ENCODE measurements at regions not wholly inside any gene's neighbourhood (a gene's known extent, or its start where the extent isn't known, plus 50 kb on each side); places are given as distances from the start of the nearest gene placed in this dataset.

DNA sequence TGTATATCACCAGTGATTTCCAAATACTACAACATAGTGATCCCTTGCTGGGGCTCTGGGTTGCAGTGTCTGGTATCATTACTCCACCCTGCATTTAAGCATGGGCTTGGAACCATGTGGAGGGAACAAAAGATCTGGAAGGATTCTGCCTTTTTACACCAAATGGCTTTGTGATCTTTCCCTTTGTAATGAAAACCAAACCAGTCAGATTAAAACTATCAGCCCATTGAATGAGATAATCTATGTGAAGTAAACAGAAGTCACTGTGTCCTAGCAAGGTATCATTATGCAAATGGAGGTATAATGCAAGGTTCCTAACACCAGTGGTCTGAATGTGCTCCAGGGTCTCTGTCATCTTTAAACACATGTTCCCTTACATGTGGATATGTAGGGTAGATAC, 474.7 kb upstream of the TNP1 start:
- no peaks in the 10 kb centered on the region for H3K9me3 ChIP-seq
- intact Hi-C loops (cut with DNase I), result no loop called here
- no peak overlapping the region for H3K4me3 ChIP-seq
- H3K36me3 ChIP-seq (ENCODE audit: insufficient read depth in 1 of 2, low read depth in 1 of 2), result no peaks in the 10 kb centered on the region
- H3K27ac ChIP-seq, result no peak overlapping the region
- TF ChIP-seq, protein P1, sequence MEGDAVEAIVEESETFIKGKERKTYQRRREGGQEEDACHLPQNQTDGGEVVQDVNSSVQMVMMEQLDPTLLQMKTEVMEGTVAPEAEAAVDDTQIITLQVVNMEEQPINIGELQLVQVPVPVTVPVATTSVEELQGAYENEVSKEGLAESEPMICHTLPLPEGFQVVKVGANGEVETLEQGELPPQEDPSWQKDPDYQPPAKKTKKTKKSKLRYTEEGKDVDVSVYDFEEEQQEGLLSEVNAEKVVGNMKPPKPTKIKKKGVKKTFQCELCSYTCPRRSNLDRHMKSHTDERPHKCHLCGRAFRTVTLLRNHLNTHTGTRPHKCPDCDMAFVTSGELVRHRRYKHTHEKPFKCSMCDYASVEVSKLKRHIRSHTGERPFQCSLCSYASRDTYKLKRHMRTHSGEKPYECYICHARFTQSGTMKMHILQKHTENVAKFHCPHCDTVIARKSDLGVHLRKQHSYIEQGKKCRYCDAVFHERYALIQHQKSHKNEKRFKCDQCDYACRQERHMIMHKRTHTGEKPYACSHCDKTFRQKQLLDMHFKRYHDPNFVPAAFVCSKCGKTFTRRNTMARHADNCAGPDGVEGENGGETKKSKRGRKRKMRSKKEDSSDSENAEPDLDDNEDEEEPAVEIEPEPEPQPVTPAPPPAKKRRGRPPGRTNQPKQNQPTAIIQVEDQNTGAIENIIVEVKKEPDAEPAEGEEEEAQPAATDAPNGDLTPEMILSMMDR (IDR thresholded peaks at IDR 0.05), result no peak
- H3K4me1 ChIP-seq, result peaks cover 17% of the 10 kb centered on the region
- DNase-seq, result no peak
- ATAC-seq, result no peak
- H3K27me3 ChIP-seq (ENCODE audit: insufficient read depth in 3 of 3, low read length in 2 of 3), result no peaks in the 10 kb centered on the region

DNA sequence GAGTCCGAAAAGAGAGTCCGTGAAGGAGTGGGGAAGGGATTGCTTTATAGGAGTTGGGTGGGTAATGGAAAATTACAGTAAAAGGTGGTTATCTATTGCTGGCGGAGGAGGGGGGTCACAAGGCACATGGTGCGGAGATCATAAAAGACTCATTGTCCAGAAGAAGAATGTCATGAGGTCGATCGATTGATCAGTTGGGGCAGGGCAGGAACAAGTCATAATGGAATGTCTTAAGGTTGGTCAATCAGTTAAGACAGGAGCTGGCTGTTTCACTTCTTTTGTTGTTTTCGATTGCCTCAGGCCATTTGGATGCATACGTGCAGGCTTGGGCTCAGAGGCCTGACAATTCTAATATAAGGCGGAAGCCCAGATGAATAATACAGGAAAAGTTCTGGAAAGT, 473.0 kb upstream of the TNP1 start:
- peaks cover 13% of the 10 kb centered on the region for H3K4me1 ChIP-seq

DNA sequence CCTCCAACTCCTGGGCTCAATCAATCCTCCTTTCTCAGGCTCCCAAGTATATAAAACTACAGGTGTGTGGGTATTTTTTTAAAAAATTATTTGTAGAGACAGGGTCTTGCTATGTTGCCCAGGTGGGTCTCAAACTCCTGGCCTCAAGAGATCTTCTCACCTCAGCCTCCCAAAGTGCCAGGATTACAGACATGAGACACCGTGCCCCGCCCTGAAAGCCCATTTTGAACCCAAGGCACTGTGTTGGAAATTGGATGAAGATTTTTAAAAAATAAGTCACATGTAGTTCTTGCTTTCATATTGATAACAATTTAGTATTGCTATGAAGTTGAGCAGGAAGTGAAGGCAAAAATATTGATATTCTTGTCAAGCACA, 472.5 kb upstream of the TNP1 start:
- H3K9me3 ChIP-seq, result no peaks in the 10 kb centered on the region
- 98% methylated on average over 2 of the region's 2 CpGs for WGBS, 3 donors
- no peak overlapping the region for H3K27ac ChIP-seq
- H3K36me3 ChIP-seq (ENCODE audit: insufficient read depth in 1 of 2, low read depth in 1 of 2), result no peaks in the 10 kb centered on the region
- no peak for ATAC-seq
- no peak for DNase-seq
- no peak overlapping the region for H3K4me3 ChIP-seq
- no peaks in the 10 kb centered on the region for H3K27me3 ChIP-seq (ENCODE audit: insufficient read depth in 3 of 3, low read length in 2 of 3)
- H3K4me1 ChIP-seq, result peaks cover 11% of the 10 kb centered on the region
- TF ChIP-seq, protein P1 (IDR thresholded peaks at IDR 0.05), result no peak
- intact Hi-C loops (cut with DNase I), result no loop called here

More for the DNA sequence above, 473.0 kb upstream of the TNP1 start:
- WGBS, 3 donors, result 94 to 99% (median 95%) methylated on average over 9 of the region's 9 CpGs
- no peak for ATAC-seq
- H3K36me3 ChIP-seq (ENCODE audit: insufficient read depth in 1 of 2, low read depth in 1 of 2), result no peaks in the 10 kb centered on the region
- intact Hi-C loops (cut with DNase I), result no loop called here
- no peaks in the 10 kb centered on the region for H3K9me3 ChIP-seq
- no peak overlapping the region for H3K27ac ChIP-seq
- H3K27me3 ChIP-seq (ENCODE audit: insufficient read depth in 3 of 3, low read length in 2 of 3), result no peaks in the 10 kb centered on the region
- H3K4me3 ChIP-seq, result no peak overlapping the region
- no peak for DNase-seq
- TF ChIP-seq, protein P1 (IDR thresholded peaks at IDR 0.05), result no peak

DNA sequence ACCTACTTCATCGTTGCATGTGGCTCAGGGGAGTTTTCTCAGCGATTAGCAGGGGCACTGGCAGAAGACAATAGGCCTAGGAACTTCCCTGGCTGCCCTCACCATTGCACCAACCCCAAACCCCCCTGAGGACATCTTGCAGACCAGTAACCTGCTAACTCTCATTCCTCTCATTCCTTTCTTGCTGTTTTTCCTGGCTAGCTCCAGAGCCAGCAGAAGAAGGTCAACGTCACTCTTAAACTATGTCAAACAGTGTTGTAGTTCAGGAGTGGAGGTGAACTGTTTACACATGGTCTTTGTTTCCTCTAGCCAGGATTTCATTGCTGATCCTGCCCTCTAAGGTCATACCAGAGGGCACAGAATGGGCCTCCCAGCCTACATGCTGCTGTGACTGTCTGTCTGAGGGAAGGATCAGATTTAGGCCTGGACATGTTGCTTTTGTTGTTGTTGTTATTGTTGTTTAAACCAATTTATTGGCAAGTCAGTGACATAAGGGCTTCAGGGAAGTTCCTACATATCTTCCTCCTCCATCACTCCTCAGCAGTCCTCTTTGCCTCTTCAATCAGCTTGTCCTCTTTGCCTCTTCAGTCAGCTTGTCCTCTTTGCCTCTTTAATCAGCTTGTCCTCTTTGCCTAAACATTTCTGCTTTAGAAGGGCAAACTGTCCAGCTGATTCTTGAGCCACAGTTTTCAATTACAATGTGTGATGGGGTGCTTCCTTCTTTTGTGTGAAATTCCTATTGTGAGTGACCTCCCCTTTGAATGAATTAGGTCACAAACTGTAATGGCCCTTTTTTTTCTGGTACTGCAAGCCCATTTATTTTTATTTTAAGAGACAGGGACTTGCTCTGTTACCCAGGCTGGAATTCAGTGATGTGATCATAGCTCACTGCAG, 471.9 kb upstream of the TNP1 start:
- 13 to 21% (median 17%) methylated on average over 3 of the region's 3 CpGs for WGBS, 3 donors
- DNase-seq, result no peak
- peaks cover 11% of the 10 kb centered on the region for H3K4me1 ChIP-seq

More for the DNA sequence above, 471.9 kb upstream of the TNP1 start:
- Histone ChIP-seq H3K9me3 (no peaks in the 10 kb centered on the region), H3K4me3 (no peak overlapping the region), H3K36me3 (ENCODE audit: insufficient read depth in 1 of 2, low read depth in 1 of 2) (no peaks in the 10 kb centered on the region), H3K27me3 (ENCODE audit: insufficient read depth in 3 of 3, low read length in 2 of 3) (no peaks in the 10 kb centered on the region), H3K27ac (peak overlapping the region; percentile 27)
- intact Hi-C loops (cut with DNase I), result no loop called here
- TF ChIP-seq, protein P1 (IDR thresholded peaks at IDR 0.05), result no peak
- ATAC-seq, result peak in 3 of 4 donors; percentile 42 to 62 (median 49)

Measured in psoas muscle (tissue), 7 donors.